SKM-1 (cell line): ENCODE measurements at regions not wholly inside any gene's neighbourhood (a gene's known extent, or its start where the extent isn't known, plus 50 kb on each side); places are given as distances from the start of the nearest gene placed in this dataset.

Source experiments
- DNase-seq: peaks from one replicate; lab custom pipeline; 2025; ENCODE audit not compliant: unreplicated experiment; lab: John Stamatoyannopoulos, UW

- no peak for DNase-seq
These were observed 103.5 kb upstream of the NR3C1 start for GRCh38 chr5:143506836-143507552.

DNA sequence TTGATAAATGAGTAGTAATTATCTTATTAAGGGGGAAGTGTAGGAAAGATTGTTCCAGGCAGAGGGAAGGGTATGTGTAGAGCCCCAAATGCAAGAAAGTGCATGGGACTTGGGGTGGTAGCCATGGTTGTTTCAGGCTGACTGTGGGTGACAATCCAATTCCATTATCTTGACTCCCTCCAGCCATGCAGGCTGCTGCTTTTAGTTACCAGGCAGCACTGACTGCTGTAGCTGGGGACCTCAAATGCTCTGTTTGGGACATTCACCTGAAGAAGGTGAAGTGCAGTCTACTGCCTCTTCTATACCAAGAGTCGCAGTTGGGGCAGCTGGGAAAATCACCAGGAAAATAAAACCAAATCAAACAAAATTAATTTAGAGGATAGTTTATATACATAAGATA is 102.4 kb upstream of the NR3C1 start:
- DNase-seq = no peak

GRCh38 chr5:143505354-143505753 is 101.9 kb upstream of the NR3C1 start:
- DNase-seq = no peak

DNA sequence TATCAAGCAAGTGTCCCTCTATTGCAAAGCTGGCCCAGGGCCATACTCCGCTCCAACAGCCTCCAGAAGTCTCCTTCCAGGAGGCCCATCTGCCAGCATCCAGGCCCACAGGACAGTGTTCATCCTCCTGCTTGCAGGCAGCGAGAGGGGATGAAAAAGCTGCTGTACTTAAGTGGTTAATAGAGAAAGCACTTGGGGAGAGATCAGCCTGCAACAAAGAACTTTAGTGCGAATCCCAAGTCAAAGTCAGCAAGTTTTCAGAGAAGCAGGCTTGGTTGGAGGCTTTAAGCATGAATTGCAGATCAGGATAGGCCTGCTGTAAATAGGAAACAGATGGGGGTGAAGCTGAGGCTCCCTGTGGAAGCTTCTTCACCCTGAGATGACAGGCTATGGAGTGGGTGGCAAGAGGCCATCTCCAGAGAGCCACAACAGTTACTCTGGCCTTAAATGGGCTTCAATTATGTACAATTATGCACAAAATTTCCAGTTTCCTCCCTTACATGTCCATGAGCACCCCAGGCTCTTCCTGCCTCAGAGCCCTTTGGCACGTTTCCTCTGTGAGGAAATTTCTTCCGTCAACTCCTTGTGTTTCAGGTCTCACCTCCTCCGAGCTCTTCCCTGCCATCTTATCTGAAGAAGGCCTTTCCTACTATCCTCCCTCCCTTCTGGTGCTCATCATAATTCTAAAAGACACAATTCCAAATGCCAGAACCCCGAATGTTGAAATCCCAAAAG is 98.0 kb upstream of the NR3C1 start:
- DNase-seq = no peak

- no peak for DNase-seq
These were observed 96.1 kb upstream of the NR3C1 start for GRCh38 chr5:143499480-143500114.

DNA sequence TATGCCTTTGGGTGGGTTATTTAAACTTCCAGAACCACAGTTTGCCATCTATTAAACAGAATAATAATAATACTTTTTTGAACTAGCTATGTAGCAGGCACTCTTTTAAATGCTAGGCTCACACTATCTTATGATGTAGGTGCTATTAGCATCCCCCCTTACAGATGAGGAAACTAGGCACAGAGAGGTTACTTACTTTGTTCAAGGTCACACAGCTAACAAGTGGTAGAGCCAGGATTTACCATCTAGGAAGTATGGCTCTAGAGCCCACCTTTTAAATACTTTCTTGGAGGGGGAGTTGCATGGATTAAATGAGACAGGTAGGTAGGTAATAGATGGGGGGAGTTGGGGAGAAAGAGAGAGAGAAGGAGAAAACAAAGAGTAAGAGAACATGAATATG is 95.3 kb upstream of the NR3C1 start:
- DNase-seq = no peak

DNA sequence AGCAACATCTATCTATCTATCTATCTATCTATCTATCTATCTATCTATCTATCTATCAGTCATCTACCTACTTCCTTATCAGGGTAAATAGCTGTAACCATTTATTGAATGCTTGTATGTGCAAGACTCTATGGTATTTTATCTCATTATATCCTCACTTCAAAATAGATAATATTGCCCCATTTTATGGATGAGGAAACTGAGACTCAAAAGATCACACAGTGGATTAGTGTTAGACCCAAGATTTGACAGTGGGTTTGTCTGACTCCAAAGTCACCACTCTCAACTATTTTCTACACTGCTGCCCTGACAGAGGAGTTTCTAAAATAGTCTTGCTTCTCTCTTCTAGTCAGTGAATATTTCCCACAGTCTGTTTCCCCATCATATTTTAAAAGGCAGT is 94.3 kb upstream of the NR3C1 start:
- DNase-seq = no peak

GRCh38 chr5:143496943-143497342 is 93.5 kb upstream of the NR3C1 start:
- DNase-seq = no peak

- DNase-seq = no peak
These were observed 92.4 kb upstream of the NR3C1 start for GRCh38 chr5:143495821-143496275.

GRCh38 chr5:143495110-143495509 is 91.6 kb upstream of the NR3C1 start:
- DNase-seq = no peak

DNA sequence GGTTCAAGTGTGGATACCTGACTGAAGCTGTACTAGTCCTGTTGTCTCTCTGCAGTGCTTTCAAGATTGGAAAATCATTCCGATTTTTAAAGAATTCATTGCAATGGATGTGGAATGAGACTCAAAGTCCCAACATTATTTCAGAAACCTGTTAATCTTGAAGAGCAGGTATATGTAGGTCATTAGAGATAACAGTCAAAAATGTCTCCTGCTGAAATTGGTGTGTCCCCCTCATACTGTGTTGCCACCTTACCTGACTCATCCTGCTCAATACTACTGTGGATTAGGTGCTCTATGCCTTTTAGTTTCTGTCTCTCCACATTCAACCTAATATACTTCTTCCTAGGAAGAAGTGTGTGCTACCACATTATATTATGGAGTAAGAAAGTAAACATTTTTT is 91.1 kb upstream of the NR3C1 start:
- no peak for DNase-seq

- no peak for DNase-seq
These were observed 90.7 kb upstream of the NR3C1 start for GRCh38 chr5:143494162-143494561.

GRCh38 chr5:143492783-143493182 is 89.3 kb upstream of the NR3C1 start:
- DNase-seq = no peak

GRCh38 chr5:143491646-143492045 is 88.2 kb upstream of the NR3C1 start:
- no peak for DNase-seq

DNA sequence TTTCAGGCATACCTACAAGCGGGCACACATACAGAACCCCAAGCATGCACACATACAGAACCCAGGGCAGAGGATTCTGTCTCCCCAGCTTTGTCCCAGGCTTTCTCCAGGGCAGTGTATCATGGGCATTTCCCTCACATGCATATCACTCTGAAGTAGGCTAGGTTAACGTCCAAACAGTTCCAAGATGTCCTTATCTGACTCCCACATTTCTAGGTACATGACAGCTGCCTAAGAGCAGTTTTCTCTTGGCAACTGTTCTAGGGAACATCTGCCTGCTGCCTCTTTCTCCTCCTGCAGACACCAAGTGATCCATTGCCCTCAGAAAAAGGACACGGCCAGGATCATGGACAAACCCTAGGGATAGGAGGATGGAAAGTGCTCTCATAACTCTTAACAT is 84.9 kb upstream of the NR3C1 start:
- no peak for DNase-seq

GRCh38 chr5:143484601-143485000 is 81.1 kb upstream of the NR3C1 start:
- DNase-seq = no peak

DNA sequence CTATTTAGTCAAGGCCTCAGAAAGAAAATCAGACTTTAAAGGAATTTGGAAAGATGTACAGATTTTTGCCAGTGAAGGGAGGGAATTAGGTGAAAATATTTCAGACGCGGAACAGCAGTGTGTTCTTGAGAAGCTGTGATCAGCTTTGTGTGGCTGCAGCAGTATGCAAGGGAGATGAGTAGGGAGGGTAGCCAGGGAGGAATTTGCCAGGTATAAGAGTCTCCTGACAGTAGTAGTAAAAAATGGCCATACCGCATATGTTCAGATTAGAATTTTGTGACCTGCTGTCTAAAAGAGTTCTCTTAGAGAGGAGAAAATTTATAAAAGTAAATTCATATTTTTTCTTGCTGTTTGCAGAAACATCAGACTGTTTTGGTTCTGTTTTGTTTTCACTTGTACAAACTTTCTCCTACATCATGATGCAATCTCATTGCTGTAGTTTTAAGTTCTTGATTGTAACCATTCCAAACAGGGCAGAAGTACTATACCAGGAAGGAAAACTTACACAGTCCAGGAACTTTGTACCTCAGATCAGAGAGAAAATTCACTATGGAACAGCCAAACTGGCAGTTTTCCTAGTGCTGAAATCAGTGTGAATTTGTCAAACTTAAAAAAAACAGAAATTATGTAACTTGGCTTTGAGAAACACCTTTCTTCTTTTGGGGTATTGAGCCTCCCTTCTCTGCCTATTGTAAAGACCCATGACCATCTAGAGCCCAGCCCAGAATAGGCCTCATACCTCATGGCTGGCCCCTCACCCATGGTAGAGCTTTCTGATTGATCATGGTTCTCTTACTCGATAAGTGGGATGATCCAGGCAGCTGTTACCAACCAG is 78.4 kb upstream of the NR3C1 start:
- no peak for DNase-seq

DNA sequence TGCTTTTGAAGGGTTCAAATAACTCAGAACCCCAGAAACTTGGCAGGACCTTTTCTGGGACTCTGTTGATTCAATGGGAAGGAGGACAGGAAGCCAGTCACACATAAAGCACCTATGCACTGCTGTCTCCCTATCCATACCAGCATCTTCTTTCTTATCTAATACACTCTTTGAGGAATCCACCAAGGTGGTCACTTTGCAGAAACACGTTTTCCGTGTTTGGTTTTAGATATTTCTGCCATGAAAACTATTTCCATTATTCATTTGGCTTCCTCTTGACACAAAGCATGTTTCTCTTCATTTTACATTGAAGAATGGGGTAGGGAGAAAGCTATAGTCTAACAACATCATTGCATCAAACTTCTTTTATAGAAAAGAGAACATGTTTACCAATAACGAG is 76.5 kb upstream of the NR3C1 start:
- no peak for DNase-seq

DNA sequence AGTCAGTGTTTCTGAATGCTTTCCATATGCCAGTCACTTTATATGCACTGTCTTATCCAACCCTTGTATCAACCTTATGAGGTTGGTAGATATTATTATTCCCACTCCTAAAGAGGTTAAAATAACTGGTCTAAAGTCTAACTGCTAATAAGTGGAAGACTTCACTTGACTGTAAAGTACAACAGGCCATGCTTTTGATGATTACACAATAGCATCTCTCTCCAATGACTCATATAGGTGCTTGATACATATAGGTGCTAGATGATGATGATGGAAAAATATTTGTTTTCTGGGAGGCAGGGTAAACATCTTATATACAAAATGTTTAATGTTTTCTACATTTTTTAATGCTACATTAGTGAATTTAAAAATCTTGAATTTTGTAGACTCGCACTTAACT is 75.9 kb upstream of the NR3C1 start:
- no peak for DNase-seq

DNA sequence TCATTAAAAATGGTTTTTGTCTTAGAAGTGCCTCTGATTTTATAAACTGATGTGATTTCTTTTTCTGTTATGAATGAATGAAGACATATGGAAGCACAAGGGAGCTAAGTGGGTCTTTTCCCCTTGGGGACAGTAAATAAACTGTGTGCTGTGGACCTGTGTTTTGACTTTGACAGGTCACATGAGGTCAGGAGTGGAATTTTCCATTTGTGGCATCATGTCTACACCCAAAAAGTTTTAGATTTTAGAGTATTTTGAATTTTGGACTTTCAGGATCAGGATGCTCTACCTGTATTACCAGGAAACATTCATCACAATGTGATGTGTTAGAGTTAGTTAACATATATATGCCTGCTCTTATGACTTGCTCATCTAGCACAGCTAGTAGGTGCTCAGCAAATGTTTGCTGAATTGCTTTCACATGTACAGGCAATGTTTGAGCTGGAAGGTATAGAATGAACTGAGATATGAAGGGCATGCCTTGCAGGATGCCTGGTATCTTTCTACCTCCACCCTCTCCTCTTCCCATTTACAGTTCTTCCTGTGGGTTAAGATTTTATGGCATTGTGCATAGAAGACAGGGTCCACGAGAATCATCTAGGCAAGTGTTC is 73.2 kb upstream of the NR3C1 start:
- no peak for DNase-seq

GRCh38 chr5:143474616-143475015 is 71.1 kb upstream of the NR3C1 start:
- no peak for DNase-seq
